HAP-1 (cell line): ENCODE measurements at regions not wholly inside any gene's neighbourhood (a gene's known extent, or its start where the extent isn't known, plus 50 kb on each side); places are given as distances from the start of the nearest gene placed in this dataset.
"Not testable (repeated sequence)": the region's sequence is repeated elsewhere in the genome, so short reads cannot be mapped to it uniquely, and the experiment has no call there.

Source experiments
- DNase-seq, 2 experiments: peaks; one replicate each; pipeline ENCODE4 v3.0.0-alpha.2; 2016 to 2020; ENCODE audit warnings: low spot score in 2 of 2
- H3K27me3 ChIP-seq: fragments of 250-450 bp; sonication (Bioruptor Pico); 2 replicates; pipeline ENCODE4 v1.5.1; 2020; ENCODE audit warnings: low read depth, mild to moderate bottlenecking, moderate library complexity
- H3K36me3 ChIP-seq: fragments of 250-450 bp; sonication (Bioruptor Pico); replicated peaks from 2 replicates; pipeline ENCODE4 v1.5.1; 2020; ENCODE audit warnings: mild to moderate bottlenecking
- H3K4me1 ChIP-seq: fragments of 250-450 bp; sonication (Bioruptor Pico); 2 replicates; pipeline ENCODE4 v1.5.1; 2020; ENCODE audit warnings: mild to moderate bottlenecking
- H3K4me3 ChIP-seq: fragments of 250-450 bp; sonication (Bioruptor Pico); 2 replicates; pipeline ENCODE4 v1.5.1; 2020; ENCODE audit warnings: mild to moderate bottlenecking, moderate library complexity
- H3K9me3 ChIP-seq: fragments of 250-450 bp; sonication (Bioruptor Pico); 2 replicates; pipeline ENCODE4 v1.5.1; 2020; ENCODE audit warnings: mild to moderate bottlenecking, moderate library complexity
- in situ Hi-C: fragments of 300-500 bp; cut with MboI; formaldehyde crosslinking; loops from 3 replicates; pipeline ENCODE4 v1.14.3; 2020; ENCODE audit warnings: low sequenced_read_pairs, inconsistent platforms, mixed read lengths

GRCh38 chr3:145294572-145294971 is 866.4 kb downstream of the PLOD2 start:
- in situ Hi-C loops = no loop called here
- Histone ChIP-seq H3K27me3 (no peaks in the 10 kb centered on the region), H3K4me3 (no peak overlapping the region), H3K4me1 (no peaks in the 10 kb centered on the region), H3K9me3 (no peaks in the 10 kb centered on the region), H3K36me3 (no peaks in the 10 kb centered on the region)
- peak in 1 of 2 experiments; percentile 7 for DNase-seq

- Histone ChIP-seq H3K9me3 (no peaks in the 10 kb centered on the region), H3K4me1 (no peaks in the 10 kb centered on the region), H3K4me3 (no peak overlapping the region), H3K36me3 (no peaks in the 10 kb centered on the region), H3K27me3 (no peaks in the 10 kb centered on the region)
- DNase-seq = no peak
- in situ Hi-C loops = no loop called here
Measured at GRCh38 chr3:145307272-145307671, 853.7 kb downstream of the PLOD2 start.

GRCh38 chr3:145313751-145314150 is 847.2 kb downstream of the PLOD2 start:
- Histone ChIP-seq H3K4me3 (no peak overlapping the region), H3K27me3 (no peaks in the 10 kb centered on the region), H3K36me3 (no peaks in the 10 kb centered on the region), H3K9me3 (no peaks in the 10 kb centered on the region), H3K4me1 (no peaks in the 10 kb centered on the region)
- DNase-seq = no peak
- in situ Hi-C loops = no loop called here

GRCh38 chr3:145316253-145316652 is 844.7 kb downstream of the PLOD2 start:
- H3K36me3 ChIP-seq, H3K4me3 ChIP-seq, H3K9me3 ChIP-seq, in situ Hi-C loops, DNase-seq, H3K4me1 ChIP-seq, H3K27me3 ChIP-seq: not testable (repeated sequence)

GRCh38 chr3:145326666-145327065 is 834.3 kb downstream of the PLOD2 start:
- no peaks in the 10 kb centered on the region for H3K4me1 ChIP-seq
- DNase-seq = no peak
- H3K36me3 ChIP-seq = no peaks in the 10 kb centered on the region
- H3K4me3 ChIP-seq = no peak overlapping the region
- in situ Hi-C loops = no loop called here
- H3K9me3 ChIP-seq = no peaks in the 10 kb centered on the region
- no peaks in the 10 kb centered on the region for H3K27me3 ChIP-seq

- in situ Hi-C loops = not testable (repeated sequence)
Measured at GRCh38 chr3:145333427-145333826, 827.6 kb downstream of the PLOD2 start.

GRCh38 chr3:145333931-145334330 is 827.1 kb downstream of the PLOD2 start:
- Histone ChIP-seq H3K36me3 (no peaks in the 10 kb centered on the region), H3K27me3 (no peaks in the 10 kb centered on the region), H3K4me3 (no peak overlapping the region), H3K4me1 (no peaks in the 10 kb centered on the region), H3K9me3 (no peaks in the 10 kb centered on the region)
- no peak for DNase-seq
- in situ Hi-C loops = no loop called here

More at GRCh38 chr3:145333427-145333826, 827.6 kb downstream of the PLOD2 start:
- not testable (repeated sequence) for H3K36me3 ChIP-seq, H3K9me3 ChIP-seq, DNase-seq, H3K27me3 ChIP-seq, H3K4me1 ChIP-seq, H3K4me3 ChIP-seq

- H3K36me3 ChIP-seq = no peaks in the 10 kb centered on the region
- H3K4me3 ChIP-seq = no peak overlapping the region
- H3K9me3 ChIP-seq = no peaks in the 10 kb centered on the region; the same call in 1 of the 2 replicates
- no peak for DNase-seq
- no peaks in the 10 kb centered on the region for H3K4me1 ChIP-seq
- in situ Hi-C loops = no loop called here
- no peaks in the 10 kb centered on the region for H3K27me3 ChIP-seq
Measured at GRCh38 chr3:145355206-145355605, 805.8 kb downstream of the PLOD2 start.

GRCh38 chr3:145357453-145357852 is 803.5 kb downstream of the PLOD2 start:
- Histone ChIP-seq H3K27me3 (no peaks in the 10 kb centered on the region), H3K36me3 (no peaks in the 10 kb centered on the region), H3K9me3 (no peaks in the 10 kb centered on the region; the same call in 1 of the 2 replicates), H3K4me3 (no peak overlapping the region), H3K4me1 (no peaks in the 10 kb centered on the region)
- DNase-seq = no peak
- in situ Hi-C loops = no loop called here

GRCh38 chr3:145359040-145359439 is 801.9 kb downstream of the PLOD2 start:
- H3K36me3 ChIP-seq = no peaks in the 10 kb centered on the region
- in situ Hi-C loops = no loop called here
- H3K4me1 ChIP-seq = no peaks in the 10 kb centered on the region
- H3K9me3 ChIP-seq = no peaks in the 10 kb centered on the region; the same call in 1 of the 2 replicates
- DNase-seq = no peak
- H3K4me3 ChIP-seq = no peak overlapping the region
- no peaks in the 10 kb centered on the region for H3K27me3 ChIP-seq

GRCh38 chr3:145368748-145369147 is 792.2 kb downstream of the PLOD2 start:
- no peak for DNase-seq
- H3K4me3 ChIP-seq = no peak overlapping the region
- in situ Hi-C loops = no loop called here
- no peaks in the 10 kb centered on the region for H3K9me3 ChIP-seq
- H3K36me3 ChIP-seq = no peaks in the 10 kb centered on the region
- no peaks in the 10 kb centered on the region for H3K4me1 ChIP-seq
- H3K27me3 ChIP-seq = no peaks in the 10 kb centered on the region

GRCh38 chr3:145370870-145371269 is 790.1 kb downstream of the PLOD2 start:
- Histone ChIP-seq H3K36me3 (no peaks in the 10 kb centered on the region), H3K4me1 (no peaks in the 10 kb centered on the region), H3K27me3 (no peaks in the 10 kb centered on the region), H3K4me3 (no peak overlapping the region), H3K9me3 (no peaks in the 10 kb centered on the region)
- in situ Hi-C loops = no loop called here
- DNase-seq = no peak

GRCh38 chr3:145377301-145377700 is 783.7 kb downstream of the PLOD2 start:
- H3K9me3 ChIP-seq = no peaks in the 10 kb centered on the region
- H3K4me3 ChIP-seq = no peak overlapping the region
- no peaks in the 10 kb centered on the region for H3K4me1 ChIP-seq
- no peaks in the 10 kb centered on the region for H3K36me3 ChIP-seq
- in situ Hi-C loops = no loop called here
- no peak for DNase-seq
- H3K27me3 ChIP-seq = no peaks in the 10 kb centered on the region

- Histone ChIP-seq H3K9me3 (no peaks in the 10 kb centered on the region), H3K36me3 (no peaks in the 10 kb centered on the region), H3K4me1 (no peaks in the 10 kb centered on the region), H3K4me3 (no peak overlapping the region), H3K27me3 (no peaks in the 10 kb centered on the region)
- DNase-seq = no peak
- in situ Hi-C loops = no loop called here
Measured at GRCh38 chr3:145383416-145383815, 777.6 kb downstream of the PLOD2 start.

GRCh38 chr3:145384307-145384706 is 776.7 kb downstream of the PLOD2 start:
- Histone ChIP-seq H3K4me3 (no peak overlapping the region), H3K9me3 (no peaks in the 10 kb centered on the region), H3K36me3 (no peaks in the 10 kb centered on the region), H3K27me3 (no peaks in the 10 kb centered on the region), H3K4me1 (no peaks in the 10 kb centered on the region)
- in situ Hi-C loops = no loop called here
- no peak for DNase-seq
